GM18951 (cell line): ENCODE measurements at regions not wholly inside any gene's neighbourhood (a gene's known extent, or its start where the extent isn't known, plus 50 kb on each side); places are given as distances from the start of the nearest gene placed in this dataset.

ENCODE experiments used
- POLR2A ChIP-seq: IDR thresholded peaks from 4 replicates; pipeline ENCODE4 v1.6.1; 2011; ENCODE audit warnings: mild to moderate bottlenecking; ENCODE audit not compliant: insufficient read length, insufficient read depth; ENCODE audit errors: extremely low read depth
- in situ Hi-C: fragments of 300-500 bp; cut with MboI; formaldehyde crosslinking; loops from one replicate; pipeline ENCODE4 v1.12.0; 2022; ENCODE audit warnings: low sequenced_read_pairs, mixed read lengths, inconsistent platforms; ENCODE audit not compliant: unreplicated experiment

DNA sequence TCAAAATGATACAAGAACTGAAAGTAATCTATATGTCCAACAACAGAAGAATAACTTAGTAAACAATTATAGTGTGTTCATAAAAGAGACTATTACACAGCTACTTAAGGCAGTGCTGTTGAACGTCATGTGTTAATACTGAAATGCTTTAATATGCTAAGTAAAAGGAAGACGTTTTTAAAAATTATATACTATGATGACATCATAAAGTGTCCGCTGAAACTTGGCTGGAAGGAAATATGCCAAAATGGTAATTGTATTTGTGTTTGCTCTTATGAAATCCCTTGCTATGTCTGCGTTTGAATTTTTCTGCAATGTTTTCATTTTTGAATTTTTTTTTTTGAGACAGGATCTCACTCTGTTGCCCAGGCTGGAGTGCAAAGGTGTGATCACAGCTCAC, 679.3 kb downstream of the DHX35 start:
- in situ Hi-C loops: no loop called here
- no peak for TF ChIP-seq POLR2A

DNA sequence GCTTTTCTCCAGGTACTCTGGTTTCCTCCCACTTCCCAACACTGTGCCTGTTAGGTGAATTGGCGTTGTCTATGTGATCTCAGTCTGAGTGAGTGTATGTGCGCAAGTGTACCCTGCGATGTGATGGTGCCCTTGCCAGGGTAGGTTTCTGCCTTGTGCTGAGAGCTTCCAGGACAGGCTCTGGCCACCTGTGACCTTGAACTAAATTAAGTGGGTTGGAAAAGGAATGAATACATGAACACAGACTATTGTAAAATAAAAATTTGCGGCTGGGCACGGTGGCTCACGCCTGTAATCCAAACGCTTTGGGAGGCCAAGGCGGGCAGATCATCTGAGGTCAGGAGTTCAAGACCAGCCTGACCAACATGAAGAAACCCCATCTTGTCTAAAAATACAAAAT, 678.0 kb downstream of the DHX35 start:
- in situ Hi-C loops: no loop called here
- TF ChIP-seq POLR2A: no peak

DNA sequence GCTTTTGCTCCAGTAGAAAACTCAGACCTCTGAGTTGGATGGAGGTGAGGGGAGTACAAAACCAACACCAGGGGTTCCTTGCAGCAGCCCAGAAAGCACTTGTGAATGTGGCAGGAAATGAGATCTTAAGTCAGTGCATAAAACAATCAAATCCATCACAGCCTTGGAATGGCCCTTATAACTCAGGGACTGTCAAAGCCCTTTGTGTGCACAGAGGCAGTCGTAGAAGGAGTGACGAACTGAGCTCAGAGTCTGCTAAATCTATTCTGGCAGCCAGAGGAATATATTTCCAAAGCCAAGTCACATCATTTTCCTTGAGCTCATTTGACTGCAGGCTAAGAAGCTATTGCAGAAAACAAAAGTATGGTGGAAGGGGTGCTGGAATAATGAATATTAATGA, 676.6 kb downstream of the DHX35 start:
- TF ChIP-seq POLR2A: no peak
- in situ Hi-C loops: no loop called here

DNA sequence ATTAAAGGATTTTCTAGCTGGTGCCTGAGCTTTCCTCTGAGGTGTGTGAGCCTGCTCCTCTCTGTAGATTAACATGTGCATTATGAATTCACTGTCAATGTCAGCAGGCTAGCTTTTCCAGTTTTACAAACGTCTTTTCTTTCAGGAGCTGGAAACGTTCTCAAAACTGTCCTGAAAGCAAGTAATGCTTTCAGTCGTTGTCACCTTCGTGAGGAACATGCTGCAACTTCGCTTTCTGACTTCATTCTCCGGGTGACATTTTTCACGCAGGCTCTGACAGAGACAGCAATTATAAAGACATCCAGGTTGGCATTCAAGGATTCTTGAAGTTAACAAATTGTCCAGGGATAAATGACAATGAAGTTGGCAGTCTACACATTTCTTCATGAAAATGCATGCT, 671.5 kb downstream of the DHX35 start:
- in situ Hi-C loops: no loop called here
- no peak for TF ChIP-seq POLR2A

DNA sequence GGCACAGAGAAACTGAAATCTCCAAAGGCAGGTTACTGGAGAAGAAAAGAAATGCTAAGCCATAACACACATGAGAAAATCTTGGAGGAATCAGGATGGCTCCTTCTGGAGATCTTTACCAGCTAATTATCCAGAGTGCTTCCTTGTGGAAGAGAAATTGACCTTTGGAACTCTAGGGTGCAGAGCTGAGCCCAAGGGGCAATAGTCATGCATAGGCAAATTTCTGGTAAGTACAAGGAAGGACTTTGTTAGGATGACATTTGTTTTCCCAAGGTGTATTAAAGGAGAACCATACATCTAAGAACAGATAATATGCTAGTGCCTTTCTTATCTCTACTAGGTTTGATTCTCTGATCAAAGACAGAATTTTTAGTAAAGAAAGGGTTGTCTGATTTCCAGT, 670.6 kb downstream of the DHX35 start:
- no peak for TF ChIP-seq POLR2A

DNA sequence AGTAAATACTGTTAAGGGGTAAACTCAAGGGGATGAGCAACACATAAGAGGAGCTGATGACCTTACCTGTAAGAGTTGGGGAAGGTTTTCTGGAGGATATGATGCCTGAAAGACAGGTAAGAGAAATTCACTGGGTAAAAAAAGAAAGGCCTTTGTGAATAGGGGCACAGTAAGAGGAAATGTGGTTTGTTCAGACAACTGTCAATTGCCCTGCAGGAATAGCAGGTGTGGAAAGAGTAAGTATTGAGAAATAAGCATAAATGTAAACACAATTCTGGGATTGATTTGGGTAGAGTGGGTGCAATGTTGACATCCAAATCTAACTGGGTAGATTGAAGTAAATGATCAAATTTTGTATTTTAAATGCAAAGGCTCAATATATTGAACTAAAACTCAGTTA, 670.0 kb downstream of the DHX35 start:
- no peak for TF ChIP-seq POLR2A
- in situ Hi-C loops: no loop called here

More for the DNA sequence above, 670.6 kb downstream of the DHX35 start:
- in situ Hi-C loops: no loop called here

DNA sequence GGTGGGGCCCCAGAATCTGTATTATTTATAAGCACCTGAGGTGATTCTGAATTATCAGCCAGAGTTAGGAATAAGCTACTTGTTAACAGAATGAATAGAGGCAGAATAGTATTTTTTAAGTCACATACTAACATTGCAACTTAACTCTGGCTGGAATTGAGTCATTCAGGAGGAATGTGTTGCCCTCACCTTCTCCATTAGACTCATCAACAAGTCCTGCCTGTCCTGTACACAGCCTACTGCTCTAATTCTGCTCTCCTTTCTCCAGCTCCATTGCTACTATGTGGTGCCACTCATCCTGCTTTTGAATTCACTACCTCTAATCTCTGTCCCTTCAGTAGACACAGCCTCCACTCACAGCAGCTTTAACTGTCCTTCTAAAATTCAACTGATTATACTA, 669.4 kb downstream of the DHX35 start:
- TF ChIP-seq POLR2A: no peak
- in situ Hi-C loops: no loop called here

DNA sequence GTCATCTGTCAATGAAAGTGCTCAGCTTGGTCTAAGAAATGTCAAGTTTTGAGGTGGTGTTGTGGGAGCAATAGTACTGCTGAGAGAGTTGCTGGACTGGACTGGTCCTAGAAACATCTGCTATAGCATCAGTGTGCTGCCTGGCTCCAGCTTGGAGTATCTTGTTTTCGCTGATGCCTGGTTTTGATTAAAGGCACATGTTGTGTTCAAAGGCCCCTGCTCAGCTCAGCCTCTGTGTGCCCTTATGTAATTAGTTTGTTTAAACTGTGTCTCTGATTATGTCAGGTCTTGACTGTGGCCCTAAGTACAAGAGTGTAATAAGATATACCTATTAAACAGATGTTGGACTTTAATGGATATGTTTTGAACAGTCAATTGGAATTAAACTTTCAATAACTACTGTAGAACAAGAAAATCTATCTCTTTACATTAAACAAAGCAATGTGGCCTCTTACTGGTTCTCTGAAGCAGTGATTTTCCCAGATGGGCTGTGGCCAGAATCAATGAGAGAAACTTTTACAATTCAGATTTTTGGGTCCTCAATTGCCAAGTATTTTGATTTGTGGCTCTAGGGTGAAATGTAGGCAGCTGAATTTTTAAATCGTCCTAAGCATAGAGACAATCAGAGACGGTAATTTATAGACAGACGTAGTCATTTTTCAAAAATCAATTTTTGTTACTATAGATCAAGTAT, 668.2 kb downstream of the DHX35 start:
- no peak for TF ChIP-seq POLR2A

DNA sequence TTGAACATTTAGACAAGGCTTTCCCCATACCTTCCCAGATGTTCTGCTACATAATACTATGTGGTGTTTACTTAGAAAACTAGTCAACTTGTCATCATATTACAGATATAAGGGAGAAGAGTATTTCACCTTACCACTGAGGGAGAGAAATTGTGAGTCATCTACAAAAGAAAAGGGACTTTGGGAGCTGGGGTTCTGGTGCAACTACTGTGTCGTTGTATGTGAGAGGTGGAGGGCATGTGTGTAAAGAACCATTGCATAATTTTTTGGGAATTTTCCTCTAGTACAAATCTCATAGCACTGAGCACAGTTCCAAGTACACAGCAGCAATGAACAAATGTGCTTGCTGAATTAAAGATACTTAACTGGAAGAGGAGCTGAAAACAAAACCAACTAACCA, 665.6 kb downstream of the DHX35 start:
- no peak for TF ChIP-seq POLR2A
- in situ Hi-C loops: no loop called here

More for the DNA sequence above, 668.2 kb downstream of the DHX35 start:
- in situ Hi-C loops: no loop called here

DNA sequence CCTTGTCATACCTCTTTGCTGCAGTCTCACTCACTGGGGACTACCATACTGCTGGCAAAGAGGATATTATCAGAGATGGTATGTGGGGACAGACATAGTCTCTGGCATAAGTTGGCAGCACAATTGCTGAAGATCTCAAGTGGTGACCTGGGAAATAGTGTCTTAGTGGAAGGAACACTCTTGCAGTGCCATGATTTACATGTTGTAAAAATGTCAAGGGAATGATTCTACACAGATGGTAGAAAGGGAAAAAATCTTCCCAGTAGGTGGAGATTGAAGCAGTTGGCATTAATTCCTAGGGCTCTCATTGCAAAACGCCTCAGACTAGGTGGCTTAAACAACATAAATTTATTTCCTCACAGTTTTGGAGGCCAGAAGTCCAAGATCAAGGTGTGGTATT, 662.2 kb downstream of the DHX35 start:
- no peak for TF ChIP-seq POLR2A
- in situ Hi-C loops: no loop called here

DNA sequence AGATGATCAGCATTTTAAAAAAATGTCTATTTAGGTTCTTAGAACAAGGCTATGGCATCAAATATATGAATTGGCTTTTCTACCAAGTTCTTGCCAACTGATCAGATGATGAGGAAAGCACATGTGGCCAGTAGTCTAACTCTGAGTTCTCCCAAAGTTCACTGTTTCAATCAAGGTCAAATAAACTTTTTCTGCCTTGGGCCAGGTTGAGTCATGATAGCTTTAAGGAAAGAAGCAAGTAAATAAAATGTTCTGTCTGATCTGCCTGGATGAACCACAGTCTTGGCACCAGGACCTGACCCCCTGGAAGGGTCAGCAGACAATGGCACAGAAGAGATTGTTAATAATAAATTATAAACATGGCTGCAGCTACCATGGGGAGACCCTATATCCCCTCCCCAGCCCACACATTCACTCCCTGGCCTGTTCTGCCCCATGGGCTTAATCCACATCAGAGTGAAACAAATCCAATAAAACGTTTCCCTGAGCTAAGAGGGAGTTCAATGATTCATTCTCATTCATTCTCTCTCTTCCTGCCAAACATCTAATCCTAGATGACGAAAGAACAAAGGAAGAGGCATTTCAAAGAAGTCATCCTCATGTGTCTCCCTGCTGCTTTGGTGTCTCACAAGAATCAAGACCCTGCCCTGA, 661.6 kb downstream of the DHX35 start:
- in situ Hi-C loops: no loop called here
- no peak for TF ChIP-seq POLR2A

DNA sequence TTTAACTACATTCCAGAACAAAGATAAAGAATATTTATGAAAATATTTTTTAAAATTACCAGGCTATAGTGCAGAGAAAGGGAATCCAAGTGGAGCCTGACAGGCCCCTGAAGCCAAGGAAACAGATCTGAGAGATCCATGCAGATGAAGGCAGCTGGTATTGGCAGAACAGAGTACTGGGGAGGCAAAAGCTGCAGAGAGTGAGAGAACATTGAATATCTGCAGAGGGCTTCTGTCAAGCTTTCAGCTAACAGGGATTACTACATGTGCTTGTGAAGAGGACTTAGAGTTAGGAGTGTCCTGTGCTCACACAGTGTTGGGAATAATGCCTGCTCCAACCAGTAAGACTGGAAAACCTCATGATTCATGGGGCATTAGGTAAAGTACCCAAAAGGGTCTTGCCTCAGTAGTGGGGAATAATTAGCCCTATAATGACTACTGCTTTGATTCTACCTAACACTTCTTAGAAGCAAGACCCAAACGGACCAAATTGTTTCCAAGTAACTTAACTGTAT, 657.2 kb downstream of the DHX35 start:
- TF ChIP-seq POLR2A: no peak
- in situ Hi-C loops: no loop called here

DNA sequence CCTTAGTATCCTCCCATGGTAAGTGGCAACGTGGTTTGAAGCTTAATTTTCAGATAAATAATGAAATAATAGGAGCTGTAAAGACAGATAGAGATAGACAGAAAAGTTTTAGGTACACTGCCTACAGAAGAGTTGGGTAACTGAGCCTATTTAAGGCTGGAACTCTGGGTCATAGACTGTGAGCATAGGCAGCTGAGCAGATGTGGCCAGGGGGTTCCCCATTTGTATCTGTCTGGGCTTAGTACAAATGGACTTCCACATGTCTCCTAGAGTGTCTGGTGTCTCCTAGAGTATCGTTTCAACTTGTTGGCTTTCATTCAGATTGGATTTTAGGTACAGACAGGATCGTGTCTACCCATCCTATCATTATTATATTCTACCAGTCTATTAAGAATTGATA, 649.8 kb downstream of the DHX35 start:
- in situ Hi-C loops: no loop called here
- TF ChIP-seq POLR2A: no peak

DNA sequence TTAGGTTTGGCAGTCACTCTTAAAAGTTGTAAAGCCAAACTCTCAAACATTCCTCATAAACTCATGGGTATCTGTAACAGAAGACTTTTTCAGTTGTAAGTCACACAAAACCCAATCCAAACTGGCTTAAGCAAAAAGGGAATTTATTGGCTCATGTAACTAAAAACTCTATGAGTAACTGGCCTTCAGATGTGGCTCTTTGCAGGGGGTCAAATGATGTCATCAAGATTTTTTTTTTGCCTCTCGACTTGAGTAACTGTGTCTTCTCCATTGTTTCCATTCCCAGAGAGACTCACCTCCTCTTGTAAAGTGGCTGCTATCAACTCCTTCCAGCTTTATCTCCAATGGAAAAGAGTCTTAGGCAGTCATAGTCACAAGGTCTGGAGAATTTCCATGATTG, 645.0 kb downstream of the DHX35 start:
- TF ChIP-seq POLR2A: no peak
- in situ Hi-C loops: no loop called here
